DOHH2 (cell line): ENCODE measurements at regions not wholly inside any gene's neighbourhood (a gene's known extent, or its start where the extent isn't known, plus 50 kb on each side); places are given as distances from the start of the nearest gene placed in this dataset.

Experiments
- EZH2phosphoT487 ChIP-seq: fragments of 200-600 bp; sonication (generic); IDR thresholded peaks from 2 replicates; pipeline ENCODE4 v1.6.1; 2017; ENCODE audit warnings: borderline replicate concordance, mild to moderate bottlenecking, antibody characterized with exemption, low read length, moderate library complexity, mixed read lengths
- TF ChIP-seq, protein P1 (sequence below): fragments of 200-600 bp; sonication (generic); IDR thresholded peaks from one replicate; pipeline ENCODE4 v1.5.1; 2014; ENCODE audit warnings: antibody characterized with exemption, mild to moderate bottlenecking, low read depth, low read length; ENCODE audit not compliant: poor library complexity, severe bottlenecking

DNA sequence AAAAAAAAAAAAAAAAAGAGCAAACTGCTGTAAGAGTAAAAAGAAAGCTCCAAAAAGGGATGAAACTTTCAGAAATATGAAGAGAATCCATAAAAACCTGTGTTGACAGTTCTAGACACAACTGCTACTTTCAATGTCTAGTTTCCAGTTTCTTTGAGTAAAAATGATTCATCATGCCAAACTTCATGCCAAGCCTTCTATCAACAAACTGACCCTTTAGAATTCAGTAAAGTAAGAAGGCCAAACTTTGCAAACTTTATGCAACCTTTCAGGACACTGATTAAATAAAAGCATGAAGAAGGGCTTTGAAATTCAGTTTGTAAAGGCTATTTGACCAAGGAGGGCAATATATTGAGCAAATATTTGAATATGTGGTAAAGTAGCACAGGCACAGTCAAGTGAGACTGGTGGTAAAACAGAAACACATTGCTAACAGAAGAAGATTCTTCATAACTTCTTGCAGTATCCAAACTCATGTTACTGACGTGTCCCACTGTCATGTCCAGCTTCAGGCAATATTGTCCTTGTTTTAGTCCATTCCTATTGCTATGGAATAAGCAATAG lies 56.3 kb upstream of the CFAP20DC start:
- TF ChIP-seq, protein P1, sequence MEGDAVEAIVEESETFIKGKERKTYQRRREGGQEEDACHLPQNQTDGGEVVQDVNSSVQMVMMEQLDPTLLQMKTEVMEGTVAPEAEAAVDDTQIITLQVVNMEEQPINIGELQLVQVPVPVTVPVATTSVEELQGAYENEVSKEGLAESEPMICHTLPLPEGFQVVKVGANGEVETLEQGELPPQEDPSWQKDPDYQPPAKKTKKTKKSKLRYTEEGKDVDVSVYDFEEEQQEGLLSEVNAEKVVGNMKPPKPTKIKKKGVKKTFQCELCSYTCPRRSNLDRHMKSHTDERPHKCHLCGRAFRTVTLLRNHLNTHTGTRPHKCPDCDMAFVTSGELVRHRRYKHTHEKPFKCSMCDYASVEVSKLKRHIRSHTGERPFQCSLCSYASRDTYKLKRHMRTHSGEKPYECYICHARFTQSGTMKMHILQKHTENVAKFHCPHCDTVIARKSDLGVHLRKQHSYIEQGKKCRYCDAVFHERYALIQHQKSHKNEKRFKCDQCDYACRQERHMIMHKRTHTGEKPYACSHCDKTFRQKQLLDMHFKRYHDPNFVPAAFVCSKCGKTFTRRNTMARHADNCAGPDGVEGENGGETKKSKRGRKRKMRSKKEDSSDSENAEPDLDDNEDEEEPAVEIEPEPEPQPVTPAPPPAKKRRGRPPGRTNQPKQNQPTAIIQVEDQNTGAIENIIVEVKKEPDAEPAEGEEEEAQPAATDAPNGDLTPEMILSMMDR: no peak
- no peak for TF ChIP-seq EZH2phosphoT487
